Naive thymus-derived CD4-positive, alpha-beta T cell (primary cell): ENCODE measurements at regions not wholly inside any gene's neighbourhood (a gene's known extent, or its start where the extent isn't known, plus 50 kb on each side); places are given as distances from the start of the nearest gene placed in this dataset.

ENCODE experiments used
- ATAC-seq: fragments of 150-1000 bp; cut with Tn5 transposase; 2 replicates; pipeline ENCODE4 v1.10.0; 2021; ENCODE audit warnings: mild to moderate bottlenecking, moderate library complexity
- CTCF ChIA-PET: fragments of 350-600 bp; sonication (Branson Sonifier 250); formaldehyde crosslinking; loops from one replicate; lab custom pipeline; 2021; ENCODE audit warnings: antibody characterized with exemption; lab: Charles Lee
- POLR2A ChIA-PET: fragments of 350-600 bp; sonication (Branson Sonifier 250); formaldehyde crosslinking; loops from one replicate; lab custom pipeline; 2021; ENCODE audit warnings: antibody characterized with exemption, inconsistent platforms; lab: Charles Lee
- DNase-seq, 9 donors: peaks; one replicate each; pipeline versions ENCODE4 v3.0.0 to v3.0.0-alpha.2; 2020 to 2022; ENCODE audit warnings: mixed read lengths in 1 of 9
- H3K27ac ChIP-seq: one replicate; pipeline ENCODE4 v1.7.0; 2013; ENCODE audit warnings: mild to moderate bottlenecking, low read depth, low read length, moderate library complexity
- H3K27me3 ChIP-seq, 2 donors: one replicate each; pipeline ENCODE4 v1.7.0; 2013; ENCODE audit warnings: low read length in 2 of 2, mild to moderate bottlenecking in 2 of 2, moderate library complexity in 2 of 2; ENCODE audit not compliant: control insufficient read depth in 2 of 2, insufficient read depth in 2 of 2
- H3K36me3 ChIP-seq, 3 experiments: 1 replicate in 2 of 3; 2 replicates in 1 of 3; pipeline ENCODE4 v1.7.0; 2013; ENCODE audit warnings: low read length in 3 of 3, mild to moderate bottlenecking in 3 of 3, moderate library complexity in 1 of 3; ENCODE audit not compliant: insufficient read depth in 3 of 3, control insufficient read depth in 2 of 3
- H3K4me1 ChIP-seq, 2 donors: one replicate each; pipeline ENCODE4 v1.7.0; 2013; ENCODE audit warnings: low read length in 2 of 2, mild to moderate bottlenecking in 2 of 2, moderate library complexity in 1 of 2; ENCODE audit not compliant: control insufficient read depth in 2 of 2, insufficient read depth in 2 of 2
- H3K4me3 ChIP-seq: 2 replicates; pipeline ENCODE4 v1.7.0; 2013; ENCODE audit warnings: mild to moderate bottlenecking, low read length
- H3K9me3 ChIP-seq, 3 experiments: 1 replicate in 2 of 3; 2 replicates in 1 of 3; pipeline ENCODE4 v1.7.0; 2013; ENCODE audit warnings: low read length in 3 of 3; ENCODE audit not compliant: control insufficient read depth in 2 of 3
- H3K27ac Mint-ChIP-seq, 9 donors: one replicate each; pipeline ENCODE4 v1.8.0; 2020 to 2022; ENCODE audit warnings: mixed read lengths in 9 of 9, mild to moderate bottlenecking in 8 of 9, moderate library complexity in 5 of 9, inconsistent platforms in 2 of 9
- H3K27me3 Mint-ChIP-seq, 5 donors: one replicate each; pipeline ENCODE4 v1.8.0; 2021 to 2022; ENCODE audit warnings: mixed read lengths in 5 of 5, mild to moderate bottlenecking in 1 of 5
- H3K36me3 Mint-ChIP-seq, 5 donors: one replicate each; pipeline ENCODE4 v1.8.0; 2020 to 2022; ENCODE audit warnings: mixed read lengths in 5 of 5, mild to moderate bottlenecking in 3 of 5, inconsistent platforms in 1 of 5
- H3K4me1 Mint-ChIP-seq, 7 donors: one replicate each; pipeline ENCODE4 v1.8.0; 2020 to 2022; ENCODE audit warnings: mixed read lengths in 7 of 7, mild to moderate bottlenecking in 3 of 7, inconsistent platforms in 1 of 7
- H3K4me3 Mint-ChIP-seq, 10 donors: one replicate each; pipeline ENCODE4 v1.8.0; 2020 to 2022; ENCODE audit warnings: mild to moderate bottlenecking in 10 of 10, mixed read lengths in 10 of 10, moderate library complexity in 6 of 10, inconsistent platforms in 2 of 10
- H3K9me3 Mint-ChIP-seq, 11 donors: one replicate each; pipeline ENCODE4 v1.8.0; 2020 to 2022; ENCODE audit warnings: mixed read lengths in 11 of 11, mild to moderate bottlenecking in 4 of 11, inconsistent platforms in 1 of 11, moderate library complexity in 1 of 11
- intact Hi-C, 2 donors: fragments of 100-400 bp; cut with micrococcal nuclease; formaldehyde crosslinking; loops; one replicate each; pipeline ENCODE4 v1.15.1; 2023

GRCh38 chr2:163306647-163307046, 429.2 kb downstream of the FIGN start:
- POLR2A ChIA-PET = no interaction called here
- no peak for ATAC-seq

GRCh38 chr2:163302141-163302540, 433.7 kb downstream of the FIGN start:
- Mint-ChIP-seq H3K9me3 (peaks cover 0 to 17% (median 5%) of the 10 kb centered on the region in 11 donors), H3K27me3 (no peaks in the 10 kb centered on the region), H3K4me1 (no peaks in the 10 kb centered on the region), H3K27ac (no peak overlapping the region), H3K36me3 (peaks cover 0 to 7% (median 0%) of the 10 kb centered on the region in 5 donors), H3K4me3 (no peak overlapping the region)
- H3K27ac ChIP-seq = no peak overlapping the region
- H3K36me3 ChIP-seq = no peaks in the 10 kb centered on the region
- ChIA-PET CTCF (no interaction called here), POLR2A (no interaction called here)
- intact Hi-C loops = no loop called here
- H3K4me3 ChIP-seq = no peak overlapping the region
- H3K27me3 ChIP-seq = no peaks in the 10 kb centered on the region
- DNase-seq = no peak
- no peaks in the 10 kb centered on the region for H3K9me3 ChIP-seq
- no peak for ATAC-seq
- no peaks in the 10 kb centered on the region for H3K4me1 ChIP-seq

More at GRCh38 chr2:163306647-163307046, 429.2 kb downstream of the FIGN start:
- no peak overlapping the region for H3K27ac Mint-ChIP-seq
- H3K36me3 Mint-ChIP-seq = peaks cover 0 to 7% (median 0%) of the 10 kb centered on the region in 5 donors
- no peak overlapping the region for H3K4me3 ChIP-seq
- H3K27ac ChIP-seq = no peak overlapping the region
- intact Hi-C loops = no loop called here
- no peaks in the 10 kb centered on the region for H3K27me3 Mint-ChIP-seq
- no peak overlapping the region for H3K4me3 Mint-ChIP-seq
- H3K4me1 Mint-ChIP-seq = no peaks in the 10 kb centered on the region
- no peaks in the 10 kb centered on the region for H3K36me3 ChIP-seq
- DNase-seq = no peak
- H3K4me1 ChIP-seq = no peaks in the 10 kb centered on the region
- H3K9me3 Mint-ChIP-seq = peaks cover 0 to 17% (median 8%) of the 10 kb centered on the region in 11 donors
- no peaks in the 10 kb centered on the region for H3K27me3 ChIP-seq
- CTCF ChIA-PET = no interaction called here
- H3K9me3 ChIP-seq = no peaks in the 10 kb centered on the region

GRCh38 chr2:163291790-163292189, 444.0 kb downstream of the FIGN start:
- H3K4me3 Mint-ChIP-seq = no peak overlapping the region
- POLR2A ChIA-PET = no interaction called here
- Histone ChIP-seq H3K4me1 (no peaks in the 10 kb centered on the region), H3K4me3 (no peak overlapping the region), H3K9me3 (no peaks in the 10 kb centered on the region), H3K27me3 (no peaks in the 10 kb centered on the region), H3K36me3 (no peaks in the 10 kb centered on the region), H3K27ac (no peak overlapping the region)
- ATAC-seq (no peak), DNase-seq (no peak)
- no peaks in the 10 kb centered on the region for H3K36me3 Mint-ChIP-seq
- H3K9me3 Mint-ChIP-seq = peaks cover 0 to 31% (median 3%) of the 10 kb centered on the region in 11 donors
- peaks cover 0 to 4% (median 0%) of the 10 kb centered on the region in 5 donors for H3K27me3 Mint-ChIP-seq
- CTCF ChIA-PET = no interaction called here
- intact Hi-C loops = no loop called here
- H3K4me1 Mint-ChIP-seq = no peaks in the 10 kb centered on the region
- H3K27ac Mint-ChIP-seq = no peak overlapping the region

- Histone ChIP-seq H3K9me3 (no peaks in the 10 kb centered on the region), H3K27ac (no peak overlapping the region), H3K27me3 (no peaks in the 10 kb centered on the region), H3K4me1 (no peaks in the 10 kb centered on the region), H3K4me3 (no peak overlapping the region), H3K36me3 (no peaks in the 10 kb centered on the region)
- Mint-ChIP-seq H3K4me1 (no peaks in the 10 kb centered on the region), H3K4me3 (no peak overlapping the region), H3K27ac (no peak overlapping the region), H3K27me3 (no peaks in the 10 kb centered on the region), H3K9me3 (peaks cover 0 to 17% (median 9%) of the 10 kb centered on the region in 11 donors), H3K36me3 (no peaks in the 10 kb centered on the region)
- DNase-seq (no peak), ATAC-seq (no peak)
- CTCF ChIA-PET = no interaction called here
- intact Hi-C loops = no loop called here
- POLR2A ChIA-PET = no interaction called here
Observed at GRCh38 chr2:163281717-163282116, 443.1 kb upstream of the KCNH7 start.

GRCh38 chr2:163269374-163270021, 430.9 kb upstream of the KCNH7 start:
- no peak overlapping the region for H3K4me3 Mint-ChIP-seq
- H3K27ac Mint-ChIP-seq = no peak overlapping the region
- no peaks in the 10 kb centered on the region for H3K27me3 Mint-ChIP-seq
- Histone ChIP-seq H3K9me3 (peaks cover 0 to 12% (median 0%) of the 10 kb centered on the region in 3 experiments), H3K36me3 (no peaks in the 10 kb centered on the region), H3K27ac (no peak overlapping the region), H3K4me1 (no peaks in the 10 kb centered on the region), H3K27me3 (no peaks in the 10 kb centered on the region), H3K4me3 (no peak overlapping the region)
- ChIA-PET CTCF (no interaction called here), POLR2A (no interaction called here)
- DNase-seq (no peak), ATAC-seq (no peak)
- H3K36me3 Mint-ChIP-seq = no peaks in the 10 kb centered on the region
- no peaks in the 10 kb centered on the region for H3K4me1 Mint-ChIP-seq
- intact Hi-C loops = no loop called here
- H3K9me3 Mint-ChIP-seq = peaks cover 5 to 36% (median 14%) of the 10 kb centered on the region in 11 donors

GRCh38 chr2:163266772-163267171, 428.2 kb upstream of the KCNH7 start:
- intact Hi-C loops = no loop called here
- Mint-ChIP-seq H3K4me1 (no peaks in the 10 kb centered on the region), H3K36me3 (no peaks in the 10 kb centered on the region), H3K27ac (no peak overlapping the region), H3K27me3 (no peaks in the 10 kb centered on the region), H3K9me3 (peaks cover 0 to 16% (median 4%) of the 10 kb centered on the region in 11 donors), H3K4me3 (no peak overlapping the region)
- ATAC-seq = no peak
- Histone ChIP-seq H3K4me1 (no peaks in the 10 kb centered on the region), H3K27me3 (no peaks in the 10 kb centered on the region), H3K27ac (no peak overlapping the region), H3K36me3 (no peaks in the 10 kb centered on the region), H3K9me3 (no peaks in the 10 kb centered on the region), H3K4me3 (no peak overlapping the region)
- no peak for DNase-seq
- ChIA-PET CTCF (no interaction called here), POLR2A (no interaction called here)

GRCh38 chr2:163265562-163265961, 427.0 kb upstream of the KCNH7 start:
- Mint-ChIP-seq H3K4me1 (no peaks in the 10 kb centered on the region), H3K27me3 (no peaks in the 10 kb centered on the region), H3K36me3 (no peaks in the 10 kb centered on the region), H3K4me3 (no peak overlapping the region), H3K9me3 (peaks cover 0 to 15% (median 0%) of the 10 kb centered on the region in 11 donors), H3K27ac (no peak overlapping the region)
- Histone ChIP-seq H3K9me3 (no peaks in the 10 kb centered on the region), H3K27ac (no peak overlapping the region), H3K4me3 (no peak overlapping the region), H3K36me3 (no peaks in the 10 kb centered on the region), H3K27me3 (no peaks in the 10 kb centered on the region), H3K4me1 (no peaks in the 10 kb centered on the region)
- ChIA-PET CTCF (no interaction called here), POLR2A (no interaction called here)
- DNase-seq = no peak
- intact Hi-C loops = no loop called here
- no peak for ATAC-seq
